Calu3 (cell line): ENCODE measurements at regions not wholly inside any gene's neighbourhood (a gene's known extent, or its start where the extent isn't known, plus 50 kb on each side); places are given as distances from the start of the nearest gene placed in this dataset.

ENCODE experiments used
- BruUV-seq: library from RNA; stranded (reverse); fragments of 400-500 nt; replicated peaks from 2 replicates; lab custom pipeline; 2021; lab: Mats Ljungman, UMichigan
- CTCF ChIA-PET: fragments of 300-600 bp; sonication (Branson Sonifier 250); formaldehyde crosslinking; loops from one replicate; lab custom pipeline; 2022; ENCODE audit warnings: antibody characterized with exemption; lab: Charles Lee
- DNase-seq: peaks from one replicate; pipeline ENCODE4 v3.0.0; 2022
- H3K27ac Mint-ChIP-seq: one replicate; pipeline ENCODE4 v1.8.0; 2022; ENCODE audit warnings: mixed read lengths; ENCODE audit not compliant: unreplicated experiment
- H3K27me3 Mint-ChIP-seq: one replicate; pipeline ENCODE4 v1.8.0; 2022; ENCODE audit warnings: mixed read lengths; ENCODE audit not compliant: unreplicated experiment
- H3K36me3 Mint-ChIP-seq: one replicate; pipeline ENCODE4 v1.8.0; 2022; ENCODE audit warnings: mild to moderate bottlenecking, moderate library complexity, mixed read lengths; ENCODE audit not compliant: insufficient read depth, unreplicated experiment
- H3K4me1 Mint-ChIP-seq: one replicate; pipeline ENCODE4 v1.8.0; 2022; ENCODE audit warnings: mild to moderate bottlenecking, low read depth, mixed read lengths; ENCODE audit not compliant: unreplicated experiment
- H3K4me3 Mint-ChIP-seq: one replicate; pipeline ENCODE4 v1.8.0; 2022; ENCODE audit warnings: mild to moderate bottlenecking, low read depth, moderate library complexity, mixed read lengths; ENCODE audit not compliant: unreplicated experiment
- H3K9me3 Mint-ChIP-seq: one replicate; pipeline ENCODE4 v1.8.0; 2022; ENCODE audit warnings: low read depth, mixed read lengths; ENCODE audit not compliant: unreplicated experiment
- intact Hi-C: fragments of 100-400 bp; cut with micrococcal nuclease; formaldehyde crosslinking; loops from one replicate; pipeline ENCODE4 v1.10.0; 2022; ENCODE audit not compliant: unreplicated experiment
- TF ChIP-seq, protein P1 (sequence below): fragments of 200-600 bp; IDR thresholded peaks from one replicate; pipeline ENCODE4 v1.8.0; 2022; ENCODE audit warnings: antibody characterized with exemption; ENCODE audit not compliant: unreplicated experiment

DNA sequence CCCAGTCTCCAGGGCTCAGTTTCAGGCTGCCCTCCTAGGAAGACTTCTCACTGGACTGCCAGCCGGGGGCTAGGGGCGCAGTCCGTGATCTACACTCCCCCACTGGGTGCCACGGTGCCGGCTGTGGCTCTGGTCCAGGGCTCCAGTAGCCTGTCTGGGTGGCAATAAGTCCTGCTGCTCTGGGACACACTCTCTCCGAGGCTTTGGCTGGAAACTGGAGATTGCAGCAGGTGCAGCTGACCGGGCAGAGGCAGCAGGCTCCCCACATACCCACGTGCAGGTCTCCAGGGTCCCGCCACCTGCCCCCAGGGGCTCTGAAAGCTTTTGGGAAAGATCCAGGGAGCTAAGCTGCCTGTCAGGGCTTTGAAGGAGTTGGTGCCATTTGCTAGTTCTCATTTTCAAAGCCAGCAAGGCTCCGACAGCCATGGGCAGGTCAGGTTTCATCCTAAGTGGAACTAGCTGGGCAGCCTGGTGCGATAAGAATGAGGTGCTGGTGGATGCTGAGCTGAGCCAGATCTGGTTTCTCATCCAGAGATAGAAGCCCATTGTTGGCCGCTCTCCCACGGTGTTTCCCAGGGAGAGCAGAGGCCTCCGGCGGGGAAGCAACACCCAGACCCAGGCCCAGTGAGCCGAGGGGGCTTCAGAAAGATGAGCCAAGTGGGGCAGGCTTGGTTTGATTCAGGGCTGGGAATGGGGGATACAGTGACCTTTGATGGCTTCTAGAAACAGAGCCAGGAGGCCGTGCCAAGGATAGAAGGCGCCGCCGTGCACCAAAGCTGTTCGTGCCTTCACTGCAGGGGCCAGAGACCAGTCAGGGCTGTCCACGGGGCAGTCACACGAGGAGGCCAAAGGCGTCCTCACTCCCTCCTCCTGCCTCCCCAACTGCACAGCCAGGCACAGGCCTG, 141.7 kb upstream of the GPC1 start:
- Mint-ChIP-seq H3K9me3 (no peaks in the 10 kb centered on the region), H3K36me3 (no peaks in the 10 kb centered on the region), H3K4me3 (no peak overlapping the region), H3K27me3 (peaks cover 67% of the 10 kb centered on the region), H3K4me1 (no peaks in the 10 kb centered on the region), H3K27ac (no peak overlapping the region)
- CTCF ChIA-PET, result interaction anchor here (1.0 kb wide), 1 partner anchor 13 kb away, joined by 3 read pairs; no protein-coding TSS in a partner anchor
- TF ChIP-seq, protein P1, sequence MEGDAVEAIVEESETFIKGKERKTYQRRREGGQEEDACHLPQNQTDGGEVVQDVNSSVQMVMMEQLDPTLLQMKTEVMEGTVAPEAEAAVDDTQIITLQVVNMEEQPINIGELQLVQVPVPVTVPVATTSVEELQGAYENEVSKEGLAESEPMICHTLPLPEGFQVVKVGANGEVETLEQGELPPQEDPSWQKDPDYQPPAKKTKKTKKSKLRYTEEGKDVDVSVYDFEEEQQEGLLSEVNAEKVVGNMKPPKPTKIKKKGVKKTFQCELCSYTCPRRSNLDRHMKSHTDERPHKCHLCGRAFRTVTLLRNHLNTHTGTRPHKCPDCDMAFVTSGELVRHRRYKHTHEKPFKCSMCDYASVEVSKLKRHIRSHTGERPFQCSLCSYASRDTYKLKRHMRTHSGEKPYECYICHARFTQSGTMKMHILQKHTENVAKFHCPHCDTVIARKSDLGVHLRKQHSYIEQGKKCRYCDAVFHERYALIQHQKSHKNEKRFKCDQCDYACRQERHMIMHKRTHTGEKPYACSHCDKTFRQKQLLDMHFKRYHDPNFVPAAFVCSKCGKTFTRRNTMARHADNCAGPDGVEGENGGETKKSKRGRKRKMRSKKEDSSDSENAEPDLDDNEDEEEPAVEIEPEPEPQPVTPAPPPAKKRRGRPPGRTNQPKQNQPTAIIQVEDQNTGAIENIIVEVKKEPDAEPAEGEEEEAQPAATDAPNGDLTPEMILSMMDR, result no peak
- BruUV-seq, result no TSS peak
- intact Hi-C loops, result no loop called here
- DNase-seq, result no peak

DNA sequence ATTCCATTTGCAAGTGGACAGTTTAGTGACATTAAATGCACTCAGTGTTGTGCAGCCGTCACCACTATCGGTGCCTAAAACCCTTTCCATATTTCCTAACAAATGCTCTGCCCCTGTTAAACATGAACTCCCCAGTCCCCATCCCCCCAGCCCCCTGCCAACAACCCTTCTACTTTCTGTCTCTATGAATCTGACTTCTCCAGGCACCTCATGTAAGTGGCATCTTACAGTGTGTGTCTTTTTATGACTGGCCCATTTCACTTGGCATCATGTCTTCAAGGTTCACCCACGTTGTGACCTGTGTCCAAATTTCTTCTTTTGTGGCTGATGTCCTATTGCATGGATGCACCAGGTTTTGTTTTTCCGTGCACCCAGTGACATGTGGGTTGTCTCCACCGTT, 140.9 kb upstream of the GPC1 start:
- CTCF ChIA-PET, result no interaction called here
- Mint-ChIP-seq H3K4me1 (no peaks in the 10 kb centered on the region), H3K27me3 (peaks cover 66% of the 10 kb centered on the region), H3K27ac (no peak overlapping the region), H3K4me3 (no peak overlapping the region), H3K36me3 (no peaks in the 10 kb centered on the region), H3K9me3 (no peaks in the 10 kb centered on the region)
- intact Hi-C loops, result no loop called here
- no peak for DNase-seq
- TF ChIP-seq, protein P1, result no peak
- BruUV-seq, result no TSS peak

DNA sequence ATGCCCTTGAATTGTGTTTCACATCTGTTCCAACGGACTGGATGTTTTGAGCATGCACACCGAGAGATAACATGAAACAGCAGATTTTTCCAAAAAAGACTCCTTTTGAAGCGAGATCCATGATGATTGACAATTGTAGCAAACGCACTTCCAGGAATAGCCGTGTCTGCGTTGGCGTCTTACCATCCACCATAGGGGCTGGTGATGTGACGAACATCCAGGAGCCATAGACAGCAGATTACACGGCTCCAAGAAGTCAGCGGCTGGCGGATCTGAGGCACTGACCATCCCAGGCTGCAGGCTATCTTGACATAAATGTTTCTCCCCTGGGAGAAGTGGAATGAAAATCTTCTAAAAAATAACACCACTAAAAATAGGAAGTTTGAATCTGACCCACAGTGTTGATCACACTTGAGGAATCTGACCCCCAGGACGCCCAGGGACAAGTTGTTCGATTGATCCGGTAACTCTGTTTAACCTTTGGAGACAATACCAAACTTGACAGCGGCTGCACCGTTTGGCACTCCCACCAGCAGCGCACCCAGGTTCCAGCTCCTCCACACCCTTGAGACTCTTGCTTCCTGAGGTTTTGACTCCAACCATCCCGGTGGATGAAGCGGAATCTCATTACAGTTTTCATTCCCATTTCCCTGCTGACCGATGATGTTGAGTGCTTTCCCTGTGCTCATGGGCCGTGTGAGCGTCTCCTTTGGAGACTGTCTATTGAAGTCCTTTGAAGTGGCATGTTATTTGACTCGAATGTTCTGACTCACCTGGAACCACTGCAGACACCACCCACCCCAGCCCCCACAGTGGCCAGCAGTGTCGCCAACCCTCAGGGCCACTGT, 140.0 kb upstream of the GPC1 start:
- CTCF ChIA-PET, result no interaction called here
- H3K4me1 Mint-ChIP-seq, result no peaks in the 10 kb centered on the region
- no peak overlapping the region for H3K4me3 Mint-ChIP-seq
- intact Hi-C loops, result no loop called here
- no peak overlapping the region for H3K27ac Mint-ChIP-seq
- no peak for DNase-seq
- H3K9me3 Mint-ChIP-seq, result no peaks in the 10 kb centered on the region
- H3K36me3 Mint-ChIP-seq, result no peaks in the 10 kb centered on the region
- H3K27me3 Mint-ChIP-seq, result peaks cover 66% of the 10 kb centered on the region
- TF ChIP-seq, protein P1, result no peak
- BruUV-seq, result no TSS peak

DNA sequence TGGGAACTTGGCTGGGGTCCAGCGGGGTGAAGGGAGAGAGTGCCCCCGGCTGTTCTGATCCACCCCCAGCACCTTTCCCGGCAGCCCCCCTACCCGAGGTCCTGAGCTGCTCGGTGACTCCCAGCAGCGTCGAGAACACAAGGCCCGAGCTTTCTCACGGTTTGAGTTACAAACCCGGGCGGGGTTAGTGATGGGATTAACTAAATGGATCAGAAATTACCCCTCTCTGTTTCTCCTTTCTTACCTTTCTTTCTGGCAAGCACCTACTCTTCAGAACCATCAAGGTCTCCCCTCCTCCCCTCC, 139.4 kb upstream of the GPC1 start:
- intact Hi-C loops, result no loop called here
- no TSS peak for BruUV-seq

More for the DNA sequence above, 139.4 kb upstream of the GPC1 start:
- Mint-ChIP-seq H3K36me3 (no peaks in the 10 kb centered on the region), H3K9me3 (no peaks in the 10 kb centered on the region), H3K4me3 (no peak overlapping the region), H3K27me3 (peaks cover 66% of the 10 kb centered on the region), H3K27ac (no peak overlapping the region), H3K4me1 (no peaks in the 10 kb centered on the region)
- CTCF ChIA-PET, result no interaction called here
- no peak for DNase-seq
- TF ChIP-seq, protein P1, result no peak
